ENCODE measurements at regions not wholly inside any gene's neighbourhood (a gene's known extent, or its start where the extent isn't known, plus 50 kb on each side); places are given as distances from the start of the nearest gene placed in this dataset.

- 0 to 17% (median 10%) methylated on average over 1 to 7 of the region's 7 CpGs; no CpG with 5 or more reads in 1 of the 10 experiments for WGBS, 10 experiments
- in situ Hi-C loops (cut with MboI; ENCODE audit: low pct_unique_long_range_greater_than_20kb in 2 of 9, low sequenced_read_pairs in 9 of 9, unreplicated experiment in 9 of 9), result no loop called here
- Histone ChIP-seq H3K4me3 (peak overlapping the region in 1 of 5 donors; percentile 14), H3K27ac (peak overlapping the region; percentile 18 to 56), H3K4me1 (replicated peaks in 1 of 2) (peaks cover 14 to 27% of the 10 kb centered on the region in 2 donors)
- ATAC-seq (replicated peaks in 6 of 8), result peak in 7 of 8 experiments; percentile 17 to 93 (median 91)
Measured at GRCh38 chr5:113807427-113807991, 294.0 kb downstream of the YTHDC2 start.

GRCh38 chr5:113808956-113809355 lies 295.5 kb downstream of the YTHDC2 start:
- Histone ChIP-seq H3K4me3 (no peak overlapping the region), H3K27ac (no peak overlapping the region), H3K4me1 (replicated peaks in 1 of 2) (peaks cover 14 to 27% of the 10 kb centered on the region in 2 donors)
- in situ Hi-C loops (cut with MboI; ENCODE audit: low pct_unique_long_range_greater_than_20kb in 2 of 9, low sequenced_read_pairs in 9 of 9, unreplicated experiment in 9 of 9), result no loop called here
- 0 to 100% (median 89%) methylated on average over 1 of the region's 1 CpG; no CpG with 5 or more reads in 1 of the 10 experiments for WGBS, 10 experiments
- ATAC-seq (replicated peaks in 6 of 8), result no peak

GRCh38 chr5:113809626-113810025 lies 296.1 kb downstream of the YTHDC2 start:
- WGBS, 10 experiments, result 0 to 100% (median 80%) methylated on average over 1 to 2 of the region's 2 CpGs
- in situ Hi-C loops (cut with MboI; ENCODE audit: low pct_unique_long_range_greater_than_20kb in 2 of 9, low sequenced_read_pairs in 9 of 9, unreplicated experiment in 9 of 9), result no loop called here
- peaks cover 14 to 27% of the 10 kb centered on the region in 2 donors for H3K4me1 ChIP-seq (replicated peaks in 1 of 2)
- no peak overlapping the region for H3K27ac ChIP-seq
- no peak overlapping the region for H3K4me3 ChIP-seq
- no peak for ATAC-seq (replicated peaks in 6 of 8)

- Histone ChIP-seq H3K4me1 (replicated peaks in 1 of 2) (peaks cover 0 to 1% of the 10 kb centered on the region in 2 donors), H3K27ac (no peak overlapping the region), H3K4me3 (no peak overlapping the region)
- in situ Hi-C loops (cut with MboI; ENCODE audit: low pct_unique_long_range_greater_than_20kb in 2 of 9, low sequenced_read_pairs in 9 of 9, unreplicated experiment in 9 of 9), result no loop called here
- no peak for ATAC-seq (replicated peaks in 6 of 8)
Measured at GRCh38 chr5:113813466-113813865, 300.0 kb downstream of the YTHDC2 start.

GRCh38 chr5:113817683-113818082 lies 304.2 kb downstream of the YTHDC2 start:
- H3K4me3 ChIP-seq, result no peak overlapping the region
- H3K27ac ChIP-seq, result no peak overlapping the region
- in situ Hi-C loops (cut with MboI; ENCODE audit: low pct_unique_long_range_greater_than_20kb in 2 of 9, low sequenced_read_pairs in 9 of 9, unreplicated experiment in 9 of 9), result no loop called here
- WGBS, 10 experiments, result 0 to 100% (median 51%) methylated on average over 1 to 3 of the region's 3 CpGs; no CpG with 5 or more reads in 2 of the 10 experiments
- no peak for ATAC-seq (replicated peaks in 6 of 8)
- no peaks in the 10 kb centered on the region for H3K4me1 ChIP-seq (replicated peaks in 1 of 2)

- no peak overlapping the region for H3K4me3 ChIP-seq
- WGBS, 10 experiments, result 8 to 100% (median 80%) methylated on average over 1 to 3 of the region's 3 CpGs; no CpG with 5 or more reads in 2 of the 10 experiments
- no peak overlapping the region for H3K27ac ChIP-seq
- in situ Hi-C loops (cut with MboI; ENCODE audit: low pct_unique_long_range_greater_than_20kb in 2 of 9, low sequenced_read_pairs in 9 of 9, unreplicated experiment in 9 of 9), result no loop called here
- H3K4me1 ChIP-seq (replicated peaks in 1 of 2), result no peaks in the 10 kb centered on the region
- no peak for ATAC-seq (replicated peaks in 6 of 8)
Measured at GRCh38 chr5:113823696-113824095, 310.2 kb downstream of the YTHDC2 start.

- no peak for ATAC-seq (replicated peaks in 6 of 8)
- Histone ChIP-seq H3K27ac (no peak overlapping the region), H3K4me1 (replicated peaks in 1 of 2) (no peaks in the 10 kb centered on the region), H3K4me3 (no peak overlapping the region)
- in situ Hi-C loops (cut with MboI; ENCODE audit: low pct_unique_long_range_greater_than_20kb in 2 of 9, low sequenced_read_pairs in 9 of 9, unreplicated experiment in 9 of 9), result no loop called here
- 0 to 100% (median 38%) methylated on average over 1 to 2 of the region's 2 CpGs; no CpG with 5 or more reads in 4 of the 10 experiments for WGBS, 10 experiments
Measured at GRCh38 chr5:113824307-113824706, 310.8 kb downstream of the YTHDC2 start.

GRCh38 chr5:113825176-113825575 lies 311.7 kb downstream of the YTHDC2 start:
- ATAC-seq (replicated peaks in 6 of 8), result no peak
- no peak overlapping the region for H3K4me3 ChIP-seq
- in situ Hi-C loops (cut with MboI; ENCODE audit: low pct_unique_long_range_greater_than_20kb in 2 of 9, low sequenced_read_pairs in 9 of 9, unreplicated experiment in 9 of 9), result no loop called here

GRCh38 chr5:113846941-113847340 lies 333.4 kb downstream of the YTHDC2 start:
- Histone ChIP-seq H3K4me3 (no peak overlapping the region), H3K4me1 (replicated peaks in 1 of 2) (no peaks in the 10 kb centered on the region), H3K27ac (no peak overlapping the region)
- in situ Hi-C loops (cut with MboI; ENCODE audit: low pct_unique_long_range_greater_than_20kb in 2 of 9, low sequenced_read_pairs in 9 of 9, unreplicated experiment in 9 of 9), result no loop called here
- whole genome bisulfite sequencing, 10 experiments, result 0 to 100% (median 76%) methylated on average over 1 to 5 of the region's 5 CpGs; no CpG with 5 or more reads in 1 of the 10 experiments
- no peak for ATAC-seq (replicated peaks in 6 of 8)

More at GRCh38 chr5:113825176-113825575, 311.7 kb downstream of the YTHDC2 start:
- H3K4me1 ChIP-seq (replicated peaks in 1 of 2), result no peaks in the 10 kb centered on the region
- H3K27ac ChIP-seq, result no peak overlapping the region

GRCh38 chr5:113864437-113864836 lies 350.9 kb downstream of the YTHDC2 start:
- no peak for ATAC-seq (replicated peaks in 6 of 8)
- Histone ChIP-seq H3K4me3 (no peak overlapping the region), H3K27ac (no peak overlapping the region), H3K4me1 (replicated peaks in 1 of 2) (no peaks in the 10 kb centered on the region)
- in situ Hi-C loops (cut with MboI; ENCODE audit: low pct_unique_long_range_greater_than_20kb in 2 of 9, low sequenced_read_pairs in 9 of 9, unreplicated experiment in 9 of 9), result no loop called here

- Histone ChIP-seq H3K4me3 (no peak overlapping the region), H3K27ac (no peak overlapping the region), H3K4me1 (replicated peaks in 1 of 2) (no peaks in the 10 kb centered on the region)
- in situ Hi-C loops (cut with MboI; ENCODE audit: low pct_unique_long_range_greater_than_20kb in 2 of 9, low sequenced_read_pairs in 9 of 9, unreplicated experiment in 9 of 9), result no loop called here
- ATAC-seq (replicated peaks in 6 of 8), result no peak
Measured at GRCh38 chr5:113866763-113867162, 353.3 kb downstream of the YTHDC2 start.

GRCh38 chr5:113869611-113870010 lies 356.1 kb downstream of the YTHDC2 start:
- 23 to 100% (median 83%) methylated on average over 1 to 3 of the region's 3 CpGs; no CpG with 5 or more reads in 1 of the 10 experiments for WGBS, 10 experiments
- peaks cover 0 to under 1% of the 10 kb centered on the region in 2 donors for H3K4me1 ChIP-seq (replicated peaks in 1 of 2)
- H3K4me3 ChIP-seq, result no peak overlapping the region
- in situ Hi-C loops (cut with MboI; ENCODE audit: low pct_unique_long_range_greater_than_20kb in 2 of 9, low sequenced_read_pairs in 9 of 9, unreplicated experiment in 9 of 9), result no loop called here
- no peak overlapping the region for H3K27ac ChIP-seq
- peak in 1 of 8 experiments; percentile 65 for ATAC-seq (replicated peaks in 6 of 8)

- peaks cover 4 to 9% of the 10 kb centered on the region in 2 donors for H3K4me1 ChIP-seq (replicated peaks in 1 of 2)
- no peak overlapping the region for H3K4me3 ChIP-seq
- WGBS, 10 experiments, result 10 to 100% (median 68%) methylated on average over 1 to 3 of the region's 4 CpGs; no CpG with 5 or more reads in 2 of the 10 experiments
- ATAC-seq (replicated peaks in 6 of 8), result no peak
- no peak overlapping the region for H3K27ac ChIP-seq
- in situ Hi-C loops (cut with MboI; ENCODE audit: low pct_unique_long_range_greater_than_20kb in 2 of 9, low sequenced_read_pairs in 9 of 9, unreplicated experiment in 9 of 9), result no loop called here
Measured at GRCh38 chr5:113871972-113872371, 358.5 kb downstream of the YTHDC2 start.

- H3K4me3 ChIP-seq, result no peak overlapping the region
- H3K27ac ChIP-seq, result no peak overlapping the region
- in situ Hi-C loops (cut with MboI; ENCODE audit: low pct_unique_long_range_greater_than_20kb in 2 of 9, low sequenced_read_pairs in 9 of 9, unreplicated experiment in 9 of 9), result no loop called here
- 0 to 85% (median 48%) methylated on average over 1 to 2 of the region's 2 CpGs; no CpG with 5 or more reads in 5 of the 10 experiments for WGBS, 10 experiments
- H3K4me1 ChIP-seq (replicated peaks in 1 of 2), result peaks cover 4 to 9% of the 10 kb centered on the region in 2 donors
- ATAC-seq (replicated peaks in 6 of 8), result peak in 2 of 8 experiments; percentile 8 to 26
Measured at GRCh38 chr5:113875096-113875495, 361.6 kb downstream of the YTHDC2 start.

All from motor neuron (in vitro differentiated cells).